ENCODE measurements at regions not wholly inside any gene's neighbourhood (a gene's known extent, or its start where the extent isn't known, plus 50 kb on each side); places are given as distances from the start of the nearest gene placed in this dataset.

DNA sequence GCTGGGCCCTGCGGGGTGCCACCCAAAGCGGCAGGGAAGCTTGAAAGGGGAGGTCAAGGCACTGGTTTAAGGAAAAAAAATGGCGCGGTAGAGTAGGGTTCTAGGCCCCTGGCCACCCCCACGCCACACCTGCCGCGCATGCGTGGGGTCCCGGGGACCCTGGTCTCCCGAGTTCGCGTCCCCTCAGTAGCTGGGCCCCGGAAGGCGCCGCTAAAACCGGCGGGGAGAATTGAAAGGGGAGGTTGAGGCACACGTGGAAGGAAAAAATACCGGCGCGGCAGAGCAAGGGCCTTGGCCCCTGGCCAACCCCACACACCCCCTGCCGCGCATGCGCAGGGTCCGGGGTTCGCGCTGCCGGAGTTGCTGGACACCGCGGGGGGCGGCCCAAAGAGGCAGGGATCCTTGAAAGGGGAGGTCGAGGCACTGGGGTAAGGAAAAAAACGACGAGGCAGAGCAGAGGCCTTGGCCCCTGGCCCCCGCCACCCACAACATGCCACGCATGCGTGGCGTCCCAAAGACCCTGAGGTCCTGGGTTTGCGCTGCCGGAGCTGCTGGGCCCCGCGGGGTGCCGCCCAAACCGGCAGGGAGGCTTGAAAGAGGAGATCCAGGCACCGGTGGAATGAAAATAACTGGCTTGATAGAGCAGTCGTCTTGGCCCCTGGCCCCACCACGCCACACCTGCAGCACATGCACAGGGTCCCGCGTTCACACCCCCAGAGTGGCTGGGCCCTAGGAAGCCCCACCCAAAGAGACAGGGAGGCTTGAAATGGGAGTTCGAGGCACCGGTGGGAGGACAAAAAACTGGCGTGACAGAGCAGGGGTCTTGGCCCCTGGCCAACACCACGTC, 314.5 kb downstream of the ALG10 start:
- Histone ChIP-seq H3K27ac (no peak overlapping the region), H2AFZ (no peak overlapping the region), H4K20me1 (ENCODE audit: insufficient read depth) (no peaks in the 10 kb centered on the region; the same call in 1 of the 2 replicates), H3F3A (ENCODE audit: insufficient read depth, low read depth) (no peaks in the 10 kb centered on the region), H3K4me1 (replicated peaks; ENCODE audit: insufficient read depth) (no peaks in the 10 kb centered on the region), H3K36me3 (ENCODE audit: low read depth) (no peaks in the 10 kb centered on the region), H3K27me3 (ENCODE audit: insufficient read depth, low read depth) (peaks cover 78% of the 10 kb centered on the region), H3K79me2 (ENCODE audit: low read depth) (no peaks in the 10 kb centered on the region), H3K4me3 (peak overlapping the region; percentile 14; the same call in 1 of the 2 replicates), H3K9me3 (ENCODE audit: insufficient read depth, low read depth) (no peaks in the 10 kb centered on the region), H3K9me2 (ENCODE audit: insufficient read depth) (no peaks in the 10 kb centered on the region), H3K4me2 (peak overlapping the region; percentile 64)
- ChIA-PET CTCF (no interaction called here), POLR2A (ENCODE audit: unreplicated experiment) (no interaction called here)
- TF ChIP-seq EZH2 (IDR thresholded peaks at IDR 0.05; ENCODE audit: low read depth): no peak
- TF ChIP-seq, protein P1, sequence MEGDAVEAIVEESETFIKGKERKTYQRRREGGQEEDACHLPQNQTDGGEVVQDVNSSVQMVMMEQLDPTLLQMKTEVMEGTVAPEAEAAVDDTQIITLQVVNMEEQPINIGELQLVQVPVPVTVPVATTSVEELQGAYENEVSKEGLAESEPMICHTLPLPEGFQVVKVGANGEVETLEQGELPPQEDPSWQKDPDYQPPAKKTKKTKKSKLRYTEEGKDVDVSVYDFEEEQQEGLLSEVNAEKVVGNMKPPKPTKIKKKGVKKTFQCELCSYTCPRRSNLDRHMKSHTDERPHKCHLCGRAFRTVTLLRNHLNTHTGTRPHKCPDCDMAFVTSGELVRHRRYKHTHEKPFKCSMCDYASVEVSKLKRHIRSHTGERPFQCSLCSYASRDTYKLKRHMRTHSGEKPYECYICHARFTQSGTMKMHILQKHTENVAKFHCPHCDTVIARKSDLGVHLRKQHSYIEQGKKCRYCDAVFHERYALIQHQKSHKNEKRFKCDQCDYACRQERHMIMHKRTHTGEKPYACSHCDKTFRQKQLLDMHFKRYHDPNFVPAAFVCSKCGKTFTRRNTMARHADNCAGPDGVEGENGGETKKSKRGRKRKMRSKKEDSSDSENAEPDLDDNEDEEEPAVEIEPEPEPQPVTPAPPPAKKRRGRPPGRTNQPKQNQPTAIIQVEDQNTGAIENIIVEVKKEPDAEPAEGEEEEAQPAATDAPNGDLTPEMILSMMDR (conservative IDR thresholded peaks at IDR 0.05): no peak
- DNase-seq: no peak
- intact Hi-C loops (cut with micrococcal nuclease; ENCODE audit: unreplicated experiment): no loop called here
- BruUV-seq (replicated peaks): no TSS peak

DNA sequence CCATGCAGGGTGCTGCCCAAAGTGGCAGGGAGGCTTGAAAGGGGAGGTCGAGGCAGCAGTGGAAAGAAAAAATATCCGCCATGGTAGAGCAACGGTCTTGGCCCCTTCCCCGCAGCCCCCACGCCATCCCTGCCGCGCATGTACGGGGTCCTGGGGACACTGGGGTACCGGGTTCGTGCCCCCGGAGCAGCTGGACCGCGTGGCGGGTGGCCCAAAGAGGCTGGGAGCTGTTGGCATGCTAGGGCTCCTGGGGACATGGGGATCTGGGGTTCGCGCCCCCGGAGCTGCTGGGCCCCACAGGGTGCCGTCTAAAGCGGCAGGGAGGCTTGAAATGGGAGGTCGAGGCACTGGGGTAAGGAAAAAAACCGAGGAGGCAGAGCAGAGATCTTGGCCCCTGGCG, 316.5 kb downstream of the ALG10 start:
- no peak overlapping the region for H3K27ac ChIP-seq
- intact Hi-C loops (cut with micrococcal nuclease; ENCODE audit: unreplicated experiment): no loop called here
- H2AFZ ChIP-seq: no peak overlapping the region
- POLR2A ChIA-PET (ENCODE audit: unreplicated experiment): no interaction called here
- no peaks in the 10 kb centered on the region for H3K4me1 ChIP-seq (replicated peaks; ENCODE audit: insufficient read depth)
- H3K4me3 ChIP-seq: no peak overlapping the region
- CTCF ChIA-PET: no interaction called here
- H3K9me2 ChIP-seq (ENCODE audit: insufficient read depth): no peaks in the 10 kb centered on the region
- H3K9me3 ChIP-seq (ENCODE audit: insufficient read depth, low read depth): no peaks in the 10 kb centered on the region
- BruUV-seq (replicated peaks): no TSS peak
- no peak for TF ChIP-seq EZH2 (IDR thresholded peaks at IDR 0.05; ENCODE audit: low read depth)
- TF ChIP-seq, protein P1 (conservative IDR thresholded peaks at IDR 0.05): no peak
- peaks cover 87% of the 10 kb centered on the region for H3K27me3 ChIP-seq (ENCODE audit: insufficient read depth, low read depth)
- no peaks in the 10 kb centered on the region for H3K79me2 ChIP-seq (ENCODE audit: low read depth)
- no peaks in the 10 kb centered on the region for H3K36me3 ChIP-seq (ENCODE audit: low read depth)
- DNase-seq: no peak
- H3K4me2 ChIP-seq: no peak overlapping the region
- no peaks in the 10 kb centered on the region; the same call in 1 of the 2 replicates for H4K20me1 ChIP-seq (ENCODE audit: insufficient read depth)
- no peaks in the 10 kb centered on the region for H3F3A ChIP-seq (ENCODE audit: insufficient read depth, low read depth)

DNA sequence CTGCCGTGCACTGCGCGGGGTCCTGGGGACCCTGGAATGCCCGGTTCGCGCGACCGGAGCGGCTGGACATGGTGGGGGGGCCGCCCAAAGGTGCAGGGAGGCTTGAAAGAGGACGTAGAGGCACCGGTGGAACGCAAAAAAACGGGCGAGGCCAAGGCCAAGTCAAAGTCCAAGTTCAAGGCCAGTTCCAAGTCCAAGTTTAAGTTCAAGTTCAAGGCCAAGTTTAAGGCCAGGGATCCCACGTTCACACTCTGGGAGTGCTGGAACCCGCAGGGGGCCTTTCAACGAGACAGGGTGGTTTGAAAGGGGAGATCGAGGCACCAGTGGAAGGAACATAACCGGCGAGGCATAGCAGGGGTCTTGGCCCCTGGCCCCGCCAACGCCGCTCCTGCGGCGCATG, 317.6 kb downstream of the ALG10 start:
- no peaks in the 10 kb centered on the region for H3K4me1 ChIP-seq (replicated peaks; ENCODE audit: insufficient read depth)
- no peaks in the 10 kb centered on the region for H3K36me3 ChIP-seq (ENCODE audit: low read depth)
- H3K79me2 ChIP-seq (ENCODE audit: low read depth): no peaks in the 10 kb centered on the region
- ChIA-PET CTCF (no interaction called here), POLR2A (ENCODE audit: unreplicated experiment) (no interaction called here)
- H3K9me2 ChIP-seq (ENCODE audit: insufficient read depth): no peaks in the 10 kb centered on the region
- H3K4me3 ChIP-seq: no peak overlapping the region
- no peaks in the 10 kb centered on the region for H3F3A ChIP-seq (ENCODE audit: insufficient read depth, low read depth)
- TF ChIP-seq, protein P1 (conservative IDR thresholded peaks at IDR 0.05): no peak
- no peak for TF ChIP-seq EZH2 (IDR thresholded peaks at IDR 0.05; ENCODE audit: low read depth)
- H3K9me3 ChIP-seq (ENCODE audit: insufficient read depth, low read depth): no peaks in the 10 kb centered on the region
- no peak overlapping the region for H3K4me2 ChIP-seq
- no peak overlapping the region for H2AFZ ChIP-seq
- DNase-seq: no peak
- intact Hi-C loops (cut with micrococcal nuclease; ENCODE audit: unreplicated experiment): no loop called here
- H3K27ac ChIP-seq: no peak overlapping the region
- peaks cover 99% of the 10 kb centered on the region for H3K27me3 ChIP-seq (ENCODE audit: insufficient read depth, low read depth)
- no peaks in the 10 kb centered on the region; the same call in 1 of the 2 replicates for H4K20me1 ChIP-seq (ENCODE audit: insufficient read depth)
- BruUV-seq (replicated peaks): no TSS peak
